SK-N-SH treated with all-trans-retinoic acid at 6 μM for 48 hours (cell line): ENCODE measurements at regions not wholly inside any gene's neighbourhood (a gene's known extent, or its start where the extent isn't known, plus 50 kb on each side); places are given as distances from the start of the nearest gene placed in this dataset.

Experiments
- ATAC-seq: fragments of 200-7000 bp; cut with Tn5 transposase; 3 replicates; pipeline ENCODE4 v1.9.1; 2020; ENCODE audit warnings: mild to moderate bottlenecking, moderate library complexity
- ARNTL ChIP-seq: fragments of 450-650 bp; formaldehyde crosslinking; IDR thresholded peaks from 2 replicates; pipeline ENCODE4 v1.5.0; 2020; ENCODE audit warnings: low read depth, mild to moderate bottlenecking, moderate library complexity, borderline replicate concordance
- BACH2 ChIP-seq: fragments of 250-450 bp; sonication (Bioruptor Pico); IDR thresholded peaks from 2 replicates; pipeline ENCODE4 v1.9.0; 2021; ENCODE audit warnings: mild to moderate bottlenecking, borderline replicate concordance
- CSDC2 ChIP-seq: fragments of 250-450 bp; sonication (Bioruptor Pico); IDR thresholded peaks from 2 replicates; pipeline ENCODE4 v1.5.0; 2020; ENCODE audit warnings: mild to moderate bottlenecking, moderate library complexity
- ESRRG ChIP-seq: fragments of 250-450 bp; sonication (Bioruptor Pico); IDR thresholded peaks from 2 replicates; pipeline ENCODE4 v1.6.1; 2021; ENCODE audit warnings: mild to moderate bottlenecking
- GLIS3 ChIP-seq: fragments of 250-450 bp; sonication (Bioruptor Pico); IDR thresholded peaks from 2 replicates; pipeline ENCODE4 v1.5.0; 2020; ENCODE audit warnings: mild to moderate bottlenecking, moderate library complexity
- ISL1 ChIP-seq: fragments of 250-450 bp; sonication (Bioruptor Pico); IDR thresholded peaks from 2 replicates; pipeline ENCODE4 v2.1.2; 2022; ENCODE audit warnings: mild to moderate bottlenecking, moderate library complexity
- OSR1 ChIP-seq: fragments of 250-450 bp; sonication (Bioruptor Pico); IDR thresholded peaks from 2 replicates; pipeline ENCODE4 v1.8.0; 2022; ENCODE audit warnings: moderate library complexity, mild to moderate bottlenecking, inconsistent platforms
- RARB ChIP-seq: fragments of 250-450 bp; sonication (Bioruptor Pico); IDR thresholded peaks from 2 replicates; pipeline ENCODE4 v1.8.0; 2021; ENCODE audit warnings: mild to moderate bottlenecking, moderate library complexity
- SNAI2 ChIP-seq: fragments of 250-450 bp; sonication (Bioruptor Pico); IDR thresholded peaks from 2 replicates; pipeline ENCODE4 v1.5.0; 2020; ENCODE audit warnings: mild to moderate bottlenecking, moderate library complexity
- TCF4 ChIP-seq: fragments of 250-450 bp; sonication (Bioruptor Pico); IDR thresholded peaks from 2 replicates; pipeline ENCODE4 v1.8.0; 2021; ENCODE audit warnings: mild to moderate bottlenecking, moderate library complexity, borderline replicate concordance
- TOX ChIP-seq: fragments of 250-450 bp; sonication (Bioruptor Pico); IDR thresholded peaks from 2 replicates; pipeline ENCODE4 v1.8.0; 2021; ENCODE audit warnings: mild to moderate bottlenecking, moderate library complexity, borderline replicate concordance
- ZC3H10 ChIP-seq: fragments of 250-450 bp; sonication (Bioruptor Pico); IDR thresholded peaks from 2 replicates; pipeline ENCODE4 v1.5.1; 2021; ENCODE audit warnings: mild to moderate bottlenecking, moderate library complexity
- ZFP3 ChIP-seq: fragments of 250-450 bp; sonication (Bioruptor Pico); IDR thresholded peaks from 2 replicates; pipeline ENCODE4 v1.5.0; 2020; ENCODE audit warnings: mild to moderate bottlenecking, moderate library complexity
- ZFP30 ChIP-seq: fragments of 450-650 bp; formaldehyde crosslinking; IDR thresholded peaks from 2 replicates; pipeline ENCODE4 v1.5.0; 2022; ENCODE audit warnings: mild to moderate bottlenecking, moderate library complexity
- ZNF565 ChIP-seq: fragments of 450-650 bp; formaldehyde crosslinking; conservative IDR thresholded peaks from 2 replicates; pipeline ENCODE4 v1.5.0; 2020; ENCODE audit warnings: low read depth, mild to moderate bottlenecking, moderate library complexity
- ZNF70 ChIP-seq: fragments of 450-650 bp; formaldehyde crosslinking; IDR thresholded peaks from 2 replicates; pipeline ENCODE4 v1.5.0; 2020; ENCODE audit warnings: mild to moderate bottlenecking, moderate library complexity
- ZNF8 ChIP-seq: fragments of 450-650 bp; formaldehyde crosslinking; IDR thresholded peaks from 2 replicates; pipeline ENCODE4 v1.5.0; 2020; ENCODE audit warnings: mild to moderate bottlenecking, moderate library complexity
- TF ChIP-seq, protein P1 (sequence below): fragments of 250-450 bp; sonication (Bioruptor Pico); IDR thresholded peaks from 2 replicates; pipeline ENCODE4 v1.5.1; 2020; ENCODE audit warnings: low read depth, mild to moderate bottlenecking, moderate library complexity
- TF ChIP-seq, protein P2 (sequence below): fragments of 250-450 bp; sonication (Bioruptor Pico); IDR thresholded peaks from 2 replicates; pipeline ENCODE4 v1.5.1; 2021; ENCODE audit warnings: mild to moderate bottlenecking, moderate library complexity
- TF ChIP-seq, protein P3 (sequence below): fragments of 250-450 bp; sonication (Bioruptor Pico); IDR thresholded peaks from 2 replicates; pipeline ENCODE4 v1.8.0; 2020; ENCODE audit warnings: mild to moderate bottlenecking, moderate library complexity, borderline replicate concordance
- TF ChIP-seq, protein P4 (sequence below): fragments of 250-450 bp; sonication (Bioruptor Pico); IDR thresholded peaks from 2 replicates; pipeline ENCODE4 v1.5.0; 2020; ENCODE audit warnings: mild to moderate bottlenecking, moderate library complexity
- TF ChIP-seq, protein P5 (sequence below): fragments of 250-450 bp; sonication (Bioruptor Pico); IDR thresholded peaks from 2 replicates; pipeline ENCODE4 v1.8.0; 2021; ENCODE audit warnings: low read depth, mild to moderate bottlenecking, moderate library complexity, borderline replicate concordance

DNA sequence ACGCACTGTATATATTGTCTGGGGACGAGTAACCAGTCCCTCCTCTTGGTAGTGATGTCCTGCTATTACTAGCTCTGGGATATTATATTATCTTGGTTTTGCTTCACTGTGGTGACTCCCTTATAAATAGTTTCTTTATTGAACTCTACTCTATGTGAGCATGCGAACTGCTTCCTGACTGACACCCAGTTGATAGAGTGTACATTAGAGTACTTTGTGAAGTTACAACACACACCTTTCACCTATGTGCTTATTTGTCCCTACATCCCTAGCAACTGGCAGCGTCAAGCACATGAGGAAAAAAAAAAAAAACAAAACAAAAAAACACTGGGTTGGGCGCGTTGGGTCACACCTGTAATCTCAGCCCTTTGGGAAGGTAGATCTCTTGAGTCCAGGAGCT lies 67.3 kb upstream of the TENT5A start:
- ATAC-seq, result no peak

DNA sequence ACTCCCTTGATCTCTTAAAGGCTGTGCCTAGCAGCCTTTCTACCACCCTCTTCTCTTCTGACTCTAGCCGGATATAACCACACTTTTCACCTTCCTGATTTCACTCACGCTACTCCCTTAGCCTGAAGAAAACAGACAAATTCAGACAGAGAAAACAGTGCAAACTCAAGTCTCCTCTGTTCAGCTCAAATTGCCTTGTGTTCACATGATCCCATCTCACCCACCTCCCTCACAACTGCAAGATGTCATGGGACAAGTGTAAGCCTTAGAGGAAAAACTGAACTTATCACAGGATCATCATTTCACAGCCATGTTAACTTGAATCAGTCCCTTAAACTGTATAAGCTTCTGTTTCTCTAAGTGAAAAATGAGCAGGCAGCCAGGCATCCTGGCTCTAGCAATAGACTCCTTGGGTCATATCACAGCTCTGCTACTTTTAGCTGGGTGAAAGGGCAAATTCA lies 66.5 kb upstream of the TENT5A start:
- TF ChIP-seq SNAI2 (CRISPR knock-in tag) (no peak), RARB (no peak), ZFP30 (CRISPR knock-in tag) (no peak), ZNF8 (CRISPR knock-in tag) (no peak), TCF4 (no peak), ISL1 (no peak), ZNF565 (CRISPR knock-in tag) (no peak), ZFP3 (no peak), ARNTL (CRISPR knock-in tag) (no peak), ESRRG (CRISPR knock-in tag) (no peak), CSDC2 (CRISPR knock-in tag) (no peak), ZNF70 (CRISPR knock-in tag) (no peak), ZC3H10 (CRISPR knock-in tag) (no peak), TOX (CRISPR knock-in tag) (no peak), GLIS3 (CRISPR knock-in tag) (no peak)
- TF ChIP-seq, protein P1, sequence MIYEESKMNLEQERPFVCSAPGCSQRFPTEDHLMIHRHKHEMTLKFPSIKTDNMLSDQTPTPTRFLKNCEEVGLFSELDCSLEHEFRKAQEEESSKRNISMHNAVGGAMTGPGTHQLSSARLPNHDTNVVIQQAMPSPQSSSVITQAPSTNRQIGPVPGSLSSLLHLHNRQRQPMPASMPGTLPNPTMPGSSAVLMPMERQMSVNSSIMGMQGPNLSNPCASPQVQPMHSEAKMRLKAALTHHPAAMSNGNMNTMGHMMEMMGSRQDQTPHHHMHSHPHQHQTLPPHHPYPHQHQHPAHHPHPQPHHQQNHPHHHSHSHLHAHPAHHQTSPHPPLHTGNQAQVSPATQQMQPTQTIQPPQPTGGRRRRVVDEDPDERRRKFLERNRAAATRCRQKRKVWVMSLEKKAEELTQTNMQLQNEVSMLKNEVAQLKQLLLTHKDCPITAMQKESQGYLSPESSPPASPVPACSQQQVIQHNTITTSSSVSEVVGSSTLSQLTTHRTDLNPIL (CRISPR knock-in tag), result no peak
- TF ChIP-seq, protein P2, sequence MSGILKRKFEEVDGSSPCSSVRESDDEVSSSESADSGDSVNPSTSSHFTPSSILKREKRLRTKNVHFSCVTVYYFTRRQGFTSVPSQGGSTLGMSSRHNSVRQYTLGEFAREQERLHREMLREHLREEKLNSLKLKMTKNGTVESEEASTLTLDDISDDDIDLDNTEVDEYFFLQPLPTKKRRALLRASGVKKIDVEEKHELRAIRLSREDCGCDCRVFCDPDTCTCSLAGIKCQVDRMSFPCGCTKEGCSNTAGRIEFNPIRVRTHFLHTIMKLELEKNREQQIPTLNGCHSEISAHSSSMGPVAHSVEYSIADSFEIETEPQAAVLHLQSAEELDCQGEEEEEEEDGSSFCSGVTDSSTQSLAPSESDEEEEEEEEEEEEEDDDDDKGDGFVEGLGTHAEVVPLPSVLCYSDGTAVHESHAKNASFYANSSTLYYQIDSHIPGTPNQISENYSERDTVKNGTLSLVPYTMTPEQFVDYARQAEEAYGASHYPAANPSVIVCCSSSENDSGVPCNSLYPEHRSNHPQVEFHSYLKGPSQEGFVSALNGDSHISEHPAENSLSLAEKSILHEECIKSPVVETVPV (CRISPR knock-in tag), result no peak
- TF ChIP-seq, protein P3, sequence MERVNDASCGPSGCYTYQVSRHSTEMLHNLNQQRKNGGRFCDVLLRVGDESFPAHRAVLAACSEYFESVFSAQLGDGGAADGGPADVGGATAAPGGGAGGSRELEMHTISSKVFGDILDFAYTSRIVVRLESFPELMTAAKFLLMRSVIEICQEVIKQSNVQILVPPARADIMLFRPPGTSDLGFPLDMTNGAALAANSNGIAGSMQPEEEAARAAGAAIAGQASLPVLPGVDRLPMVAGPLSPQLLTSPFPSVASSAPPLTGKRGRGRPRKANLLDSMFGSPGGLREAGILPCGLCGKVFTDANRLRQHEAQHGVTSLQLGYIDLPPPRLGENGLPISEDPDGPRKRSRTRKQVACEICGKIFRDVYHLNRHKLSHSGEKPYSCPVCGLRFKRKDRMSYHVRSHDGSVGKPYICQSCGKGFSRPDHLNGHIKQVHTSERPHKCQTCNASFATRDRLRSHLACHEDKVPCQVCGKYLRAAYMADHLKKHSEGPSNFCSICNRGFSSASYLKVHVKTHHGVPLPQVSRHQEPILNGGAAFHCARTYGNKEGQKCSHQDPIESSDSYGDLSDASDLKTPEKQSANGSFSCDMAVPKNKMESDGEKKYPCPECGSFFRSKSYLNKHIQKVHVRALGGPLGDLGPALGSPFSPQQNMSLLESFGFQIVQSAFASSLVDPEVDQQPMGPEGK (CRISPR knock-in tag), result no peak
- TF ChIP-seq, protein P4, sequence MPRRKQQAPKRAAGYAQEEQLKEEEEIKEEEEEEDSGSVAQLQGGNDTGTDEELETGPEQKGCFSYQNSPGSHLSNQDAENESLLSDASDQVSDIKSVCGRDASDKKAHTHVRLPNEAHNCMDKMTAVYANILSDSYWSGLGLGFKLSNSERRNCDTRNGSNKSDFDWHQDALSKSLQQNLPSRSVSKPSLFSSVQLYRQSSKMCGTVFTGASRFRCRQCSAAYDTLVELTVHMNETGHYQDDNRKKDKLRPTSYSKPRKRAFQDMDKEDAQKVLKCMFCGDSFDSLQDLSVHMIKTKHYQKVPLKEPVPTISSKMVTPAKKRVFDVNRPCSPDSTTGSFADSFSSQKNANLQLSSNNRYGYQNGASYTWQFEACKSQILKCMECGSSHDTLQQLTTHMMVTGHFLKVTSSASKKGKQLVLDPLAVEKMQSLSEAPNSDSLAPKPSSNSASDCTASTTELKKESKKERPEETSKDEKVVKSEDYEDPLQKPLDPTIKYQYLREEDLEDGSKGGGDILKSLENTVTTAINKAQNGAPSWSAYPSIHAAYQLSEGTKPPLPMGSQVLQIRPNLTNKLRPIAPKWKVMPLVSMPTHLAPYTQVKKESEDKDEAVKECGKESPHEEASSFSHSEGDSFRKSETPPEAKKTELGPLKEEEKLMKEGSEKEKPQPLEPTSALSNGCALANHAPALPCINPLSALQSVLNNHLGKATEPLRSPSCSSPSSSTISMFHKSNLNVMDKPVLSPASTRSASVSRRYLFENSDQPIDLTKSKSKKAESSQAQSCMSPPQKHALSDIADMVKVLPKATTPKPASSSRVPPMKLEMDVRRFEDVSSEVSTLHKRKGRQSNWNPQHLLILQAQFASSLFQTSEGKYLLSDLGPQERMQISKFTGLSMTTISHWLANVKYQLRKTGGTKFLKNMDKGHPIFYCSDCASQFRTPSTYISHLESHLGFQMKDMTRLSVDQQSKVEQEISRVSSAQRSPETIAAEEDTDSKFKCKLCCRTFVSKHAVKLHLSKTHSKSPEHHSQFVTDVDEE (CRISPR knock-in tag), result no peak
- TF ChIP-seq, all 23 proteins: peak for 0
- ATAC-seq, result no peak

More for the DNA sequence above, 67.3 kb upstream of the TENT5A start:
- TF ChIP-seq ZC3H10 (CRISPR knock-in tag) (no peak), TCF4 (no peak), BACH2 (no peak)

DNA sequence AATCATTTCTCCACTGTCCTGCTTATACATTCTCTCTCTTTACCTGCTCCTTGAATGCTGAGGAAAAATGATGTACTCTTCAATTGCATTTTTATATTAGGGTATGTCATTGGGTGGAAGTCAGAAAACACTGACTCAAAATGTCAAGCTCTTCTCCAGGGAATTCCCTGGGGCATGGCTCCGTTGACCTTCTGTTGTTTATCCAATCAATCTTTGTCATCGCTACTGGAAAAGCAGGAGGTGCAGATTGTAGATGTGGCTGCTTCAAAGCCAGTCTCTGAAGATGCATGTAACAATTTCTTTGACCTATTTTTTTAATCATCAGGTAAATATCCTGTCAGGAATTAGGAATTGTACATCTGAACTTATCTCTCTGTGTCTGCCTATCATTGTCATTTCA lies 63.9 kb upstream of the TENT5A start:
- no peak for ATAC-seq
- TF ChIP-seq RARB, result no peak

DNA sequence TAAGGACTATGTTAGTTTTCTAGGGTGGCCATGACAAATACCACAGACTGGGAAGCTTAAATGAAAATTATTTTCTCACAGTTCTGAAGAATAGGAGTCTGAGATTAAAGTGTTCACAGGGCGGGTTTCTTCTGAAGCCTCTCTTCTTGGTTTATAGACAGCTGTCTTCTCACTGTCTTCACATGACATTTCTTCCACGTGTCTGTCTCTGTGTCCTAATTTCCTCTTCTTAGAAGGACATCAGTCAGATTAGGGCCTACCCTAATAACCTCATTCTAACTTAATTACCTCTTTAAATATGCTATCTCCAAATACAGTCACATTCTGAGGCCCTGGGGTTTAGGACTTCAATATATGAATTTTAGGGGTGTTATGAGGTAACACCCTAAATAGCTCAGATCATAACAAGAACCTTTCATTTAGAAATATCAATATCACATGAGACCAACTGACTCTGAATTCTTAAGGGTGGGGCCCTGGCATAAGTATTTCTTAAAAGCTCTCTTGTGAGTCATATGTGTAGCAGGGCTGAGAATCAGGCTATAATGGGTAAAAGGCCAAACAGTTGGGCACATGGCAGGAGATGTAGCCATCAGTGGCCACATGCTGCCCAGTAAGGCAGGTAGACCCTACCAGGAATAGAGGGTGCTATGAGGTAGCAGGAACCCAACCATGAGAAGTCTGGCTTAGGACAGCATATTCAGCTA lies 62.0 kb upstream of the TENT5A start:
- no peak for ATAC-seq
- TF ChIP-seq ZNF565 (CRISPR knock-in tag) (no peak), OSR1 (no peak), ARNTL (CRISPR knock-in tag) (no peak), BACH2 (no peak), TCF4 (no peak), ZFP30 (CRISPR knock-in tag) (no peak), ESRRG (CRISPR knock-in tag) (no peak), ZNF8 (CRISPR knock-in tag) (no peak), ISL1 (no peak), GLIS3 (CRISPR knock-in tag) (no peak)
- TF ChIP-seq, protein P5, sequence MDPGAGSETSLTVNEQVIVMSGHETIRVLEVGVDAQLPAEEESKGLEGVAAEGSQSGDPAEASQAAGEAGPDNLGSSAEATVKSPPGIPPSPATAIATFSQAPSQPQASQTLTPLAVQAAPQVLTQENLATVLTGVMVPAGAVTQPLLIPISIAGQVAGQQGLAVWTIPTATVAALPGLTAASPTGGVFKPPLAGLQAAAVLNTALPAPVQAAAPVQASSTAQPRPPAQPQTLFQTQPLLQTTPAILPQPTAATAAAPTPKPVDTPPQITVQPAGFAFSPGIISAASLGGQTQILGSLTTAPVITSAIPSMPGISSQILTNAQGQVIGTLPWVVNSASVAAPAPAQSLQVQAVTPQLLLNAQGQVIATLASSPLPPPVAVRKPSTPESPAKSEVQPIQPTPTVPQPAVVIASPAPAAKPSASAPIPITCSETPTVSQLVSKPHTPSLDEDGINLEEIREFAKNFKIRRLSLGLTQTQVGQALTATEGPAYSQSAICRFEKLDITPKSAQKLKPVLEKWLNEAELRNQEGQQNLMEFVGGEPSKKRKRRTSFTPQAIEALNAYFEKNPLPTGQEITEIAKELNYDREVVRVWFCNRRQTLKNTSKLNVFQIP, result no peak
